Neural cell (in vitro differentiated cells): ENCODE measurements at regions not wholly inside any gene's neighbourhood (a gene's known extent, or its start where the extent isn't known, plus 50 kb on each side); places are given as distances from the start of the nearest gene placed in this dataset.

Source experiments
- CTCF ChIP-seq: fragments of 450-650 bp; IDR thresholded peaks from 2 replicates; pipeline ENCODE4 v1.5.1; 2014; ENCODE audit warnings: antibody characterized with exemption, mild to moderate bottlenecking, moderate library complexity; ENCODE audit not compliant: poor library complexity, severe bottlenecking
- EP300 ChIP-seq: fragments of 450-650 bp; conservative IDR thresholded peaks from 2 replicates; pipeline ENCODE4 v1.6.1; 2014; ENCODE audit warnings: antibody characterized with exemption, mild to moderate bottlenecking, moderate library complexity; ENCODE audit not compliant: poor library complexity, severe bottlenecking
- EZH2 ChIP-seq: fragments of 200-600, 300-800 bp; shearing (Covaris generic), sonication (generic); IDR thresholded peaks from 2 replicates; pipeline ENCODE4 v1.6.1; 2014; ENCODE audit warnings: antibody characterized with exemption, low read length, borderline replicate concordance, mild to moderate bottlenecking; ENCODE audit not compliant: insufficient read depth, poor library complexity, severe bottlenecking
- MXI1 ChIP-seq: fragments of 450-650 bp; conservative IDR thresholded peaks from 2 replicates; pipeline ENCODE4 v1.6.1; 2014; ENCODE audit warnings: antibody characterized with exemption, mild to moderate bottlenecking; ENCODE audit not compliant: poor library complexity, severe bottlenecking
- POLR2AphosphoS5 ChIP-seq: IDR thresholded peaks from 2 replicates; pipeline ENCODE4 v1.6.1; 2012
- RAD21 ChIP-seq: fragments of 450-650 bp; conservative IDR thresholded peaks from 2 replicates; pipeline ENCODE4 v1.6.1; 2014; ENCODE audit warnings: antibody characterized with exemption, mild to moderate bottlenecking, moderate library complexity
- REST ChIP-seq: IDR thresholded peaks from 2 replicates; pipeline ENCODE4 v1.6.1; 2012; ENCODE audit warnings: borderline replicate concordance
- SMC3 ChIP-seq: fragments of 450-650 bp; conservative IDR thresholded peaks from 2 replicates; pipeline ENCODE4 v1.6.1; 2014; ENCODE audit warnings: antibody characterized with exemption, mild to moderate bottlenecking, moderate library complexity; ENCODE audit not compliant: poor library complexity
- TAF1 ChIP-seq: IDR thresholded peaks from 2 replicates; pipeline ENCODE4 v1.6.1; 2012; ENCODE audit warnings: low read depth

DNA sequence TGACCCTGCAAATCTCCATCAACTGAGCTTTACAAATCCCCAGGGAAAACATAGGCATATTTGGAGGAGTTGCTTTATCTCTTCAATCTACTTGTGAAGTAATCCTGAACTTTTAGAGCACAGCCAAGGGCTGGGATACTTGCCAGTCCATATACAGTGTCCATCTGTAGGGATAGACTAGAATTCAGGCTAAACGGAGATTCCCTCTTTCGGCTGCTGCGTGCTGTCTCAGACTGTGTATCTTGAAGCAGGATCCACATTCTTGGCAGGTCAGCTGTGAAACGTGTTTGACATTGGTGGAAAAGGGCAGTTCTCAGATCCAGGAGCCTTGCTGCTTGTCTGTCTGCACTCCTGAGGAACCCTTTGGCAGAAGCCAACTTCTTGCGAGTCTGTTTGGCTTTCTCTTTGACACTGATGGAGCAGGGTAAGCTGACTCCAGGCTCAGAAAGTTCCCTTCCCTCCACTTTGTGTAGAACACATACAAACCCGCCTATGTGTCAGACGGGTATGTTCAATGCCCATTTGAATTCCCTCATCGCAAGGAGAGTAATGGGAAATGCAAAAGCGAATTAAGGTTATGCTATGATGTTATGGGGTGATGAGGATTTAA is 221.8 kb downstream of the MAP2K4 start:
- TF ChIP-seq CTCF (no peak), REST (no peak), POLR2AphosphoS5 (no peak), EP300 (no peak), EZH2 (no peak), RAD21 (no peak), MXI1 (no peak), TAF1 (no peak), SMC3 (no peak)
